ENCODE measurements at regions not wholly inside any gene's neighbourhood (a gene's known extent, or its start where the extent isn't known, plus 50 kb on each side); places are given as distances from the start of the nearest gene placed in this dataset.

DNA sequence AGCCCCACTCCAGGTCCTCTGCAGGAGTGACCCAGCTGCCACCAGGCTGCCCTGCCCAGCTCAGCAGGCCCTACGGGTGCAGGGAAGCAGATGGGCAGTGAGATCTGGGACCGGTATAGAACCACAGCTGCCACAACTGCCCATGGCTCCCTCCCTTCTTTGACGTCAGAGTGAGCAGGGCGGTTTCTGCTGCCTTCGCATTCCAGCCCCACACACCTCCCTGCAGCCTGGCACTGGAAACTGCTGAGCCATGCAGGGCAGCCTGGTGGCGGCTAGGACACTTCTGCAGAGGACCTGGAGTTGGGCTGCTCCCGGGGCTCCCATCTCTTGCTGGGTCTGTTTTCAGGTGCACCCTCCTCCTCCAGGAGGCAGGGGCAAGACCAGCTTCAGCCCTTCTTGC is 101.6 kb upstream of the CD93 start:
- no peaks in the 10 kb centered on the region for H3K9me3 ChIP-seq (ENCODE audit: insufficient read depth, low read depth, low read length)
- H2AFZ ChIP-seq (ENCODE audit: low read depth, low read length): no peak overlapping the region
- H3K4me1 ChIP-seq (ENCODE audit: insufficient read depth, low read length): no peaks in the 10 kb centered on the region
- no peak for FAIRE-seq
- H3K4me3 ChIP-seq (ENCODE audit: insufficient read depth, low read depth, low read length): no peak overlapping the region
- Mint-ChIP-seq H3K4me1 (ENCODE audit: low read depth, unreplicated experiment) (no peaks in the 10 kb centered on the region), H3K27me3 (ENCODE audit: low read depth, unreplicated experiment) (peaks cover 5% of the 10 kb centered on the region), H3K36me3 (ENCODE audit: low read depth, unreplicated experiment) (peaks cover 1% of the 10 kb centered on the region), H3K4me3 (ENCODE audit: unreplicated experiment) (no peak overlapping the region), H3K27ac (ENCODE audit: unreplicated experiment) (no peak overlapping the region), H3K9me3 (ENCODE audit: unreplicated experiment) (peaks cover 9% of the 10 kb centered on the region)
- no peaks in the 10 kb centered on the region for H3K36me3 ChIP-seq (ENCODE audit: insufficient read depth, low read length)
- H4K20me1 ChIP-seq (ENCODE audit: insufficient read depth, low read length): no peaks in the 10 kb centered on the region
- no peak overlapping the region for H3K4me2 ChIP-seq (ENCODE audit: low read length)
- TF ChIP-seq, protein P1, sequence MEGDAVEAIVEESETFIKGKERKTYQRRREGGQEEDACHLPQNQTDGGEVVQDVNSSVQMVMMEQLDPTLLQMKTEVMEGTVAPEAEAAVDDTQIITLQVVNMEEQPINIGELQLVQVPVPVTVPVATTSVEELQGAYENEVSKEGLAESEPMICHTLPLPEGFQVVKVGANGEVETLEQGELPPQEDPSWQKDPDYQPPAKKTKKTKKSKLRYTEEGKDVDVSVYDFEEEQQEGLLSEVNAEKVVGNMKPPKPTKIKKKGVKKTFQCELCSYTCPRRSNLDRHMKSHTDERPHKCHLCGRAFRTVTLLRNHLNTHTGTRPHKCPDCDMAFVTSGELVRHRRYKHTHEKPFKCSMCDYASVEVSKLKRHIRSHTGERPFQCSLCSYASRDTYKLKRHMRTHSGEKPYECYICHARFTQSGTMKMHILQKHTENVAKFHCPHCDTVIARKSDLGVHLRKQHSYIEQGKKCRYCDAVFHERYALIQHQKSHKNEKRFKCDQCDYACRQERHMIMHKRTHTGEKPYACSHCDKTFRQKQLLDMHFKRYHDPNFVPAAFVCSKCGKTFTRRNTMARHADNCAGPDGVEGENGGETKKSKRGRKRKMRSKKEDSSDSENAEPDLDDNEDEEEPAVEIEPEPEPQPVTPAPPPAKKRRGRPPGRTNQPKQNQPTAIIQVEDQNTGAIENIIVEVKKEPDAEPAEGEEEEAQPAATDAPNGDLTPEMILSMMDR (IDR thresholded peaks at IDR 0.05; ENCODE audit: insufficient read depth, low read depth, low read length): no peak
- DNase-seq (ENCODE audit: low read depth): no peak
- no peaks in the 10 kb centered on the region for H3K79me2 ChIP-seq (ENCODE audit: insufficient read depth, low read length)
- no peaks in the 10 kb centered on the region for H3K27me3 ChIP-seq (ENCODE audit: insufficient read depth, low read length)
- no peak overlapping the region for H3K27ac ChIP-seq (ENCODE audit: low read depth, low read length)
- H3K9ac ChIP-seq (ENCODE audit: low read length): no peak overlapping the region

DNA sequence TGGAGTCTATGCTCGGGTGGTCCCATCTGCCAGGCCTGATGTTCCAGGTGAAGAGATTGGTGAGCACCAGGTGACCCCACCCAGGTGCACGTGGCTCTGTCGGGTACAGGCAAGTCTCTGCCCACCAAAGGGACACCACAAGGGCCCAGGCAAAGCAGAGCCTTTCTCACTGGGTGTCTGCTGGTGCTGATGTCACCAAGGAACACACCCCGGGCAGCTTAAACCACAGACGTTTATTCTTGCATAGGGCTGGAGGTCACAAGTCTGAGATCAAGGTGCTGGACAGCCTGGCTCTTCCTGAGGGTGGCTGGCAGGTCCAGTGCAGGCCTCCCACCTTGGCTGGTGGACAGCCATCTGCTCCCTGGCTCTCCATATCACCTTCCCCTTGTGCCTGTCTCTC is 100.7 kb upstream of the CD93 start:
- Mint-ChIP-seq H3K4me3 (ENCODE audit: unreplicated experiment) (no peak overlapping the region), H3K36me3 (ENCODE audit: low read depth, unreplicated experiment) (peaks cover 1% of the 10 kb centered on the region), H3K4me1 (ENCODE audit: low read depth, unreplicated experiment) (no peaks in the 10 kb centered on the region), H3K27ac (ENCODE audit: unreplicated experiment) (no peak overlapping the region), H3K9me3 (ENCODE audit: unreplicated experiment) (peaks cover 9% of the 10 kb centered on the region), H3K27me3 (ENCODE audit: low read depth, unreplicated experiment) (peaks cover 5% of the 10 kb centered on the region)
- H3K27ac ChIP-seq (ENCODE audit: low read depth, low read length): no peak overlapping the region
- DNase-seq (ENCODE audit: low read depth) (no peak), FAIRE-seq (no peak)
- no peak overlapping the region for H3K9ac ChIP-seq (ENCODE audit: low read length)
- no peak overlapping the region for H3K4me2 ChIP-seq (ENCODE audit: low read length)
- TF ChIP-seq, protein P1 (IDR thresholded peaks at IDR 0.05; ENCODE audit: insufficient read depth, low read depth, low read length): no peak
- no peak for TF ChIP-seq EZH2 (IDR thresholded peaks at IDR 0.05; ENCODE audit: insufficient read depth, low read length)
- no peaks in the 10 kb centered on the region for H3K9me3 ChIP-seq (ENCODE audit: insufficient read depth, low read depth, low read length)
- no peaks in the 10 kb centered on the region for H3K27me3 ChIP-seq (ENCODE audit: insufficient read depth, low read length)
- no peak overlapping the region for H3K4me3 ChIP-seq (ENCODE audit: insufficient read depth, low read depth, low read length)
- H3K4me1 ChIP-seq (ENCODE audit: insufficient read depth, low read length): no peaks in the 10 kb centered on the region
- H3K36me3 ChIP-seq (ENCODE audit: insufficient read depth, low read length): no peaks in the 10 kb centered on the region
- no peaks in the 10 kb centered on the region for H4K20me1 ChIP-seq (ENCODE audit: insufficient read depth, low read length)
- no peak overlapping the region for H2AFZ ChIP-seq (ENCODE audit: low read depth, low read length)
- no peaks in the 10 kb centered on the region for H3K79me2 ChIP-seq (ENCODE audit: insufficient read depth, low read length)

DNA sequence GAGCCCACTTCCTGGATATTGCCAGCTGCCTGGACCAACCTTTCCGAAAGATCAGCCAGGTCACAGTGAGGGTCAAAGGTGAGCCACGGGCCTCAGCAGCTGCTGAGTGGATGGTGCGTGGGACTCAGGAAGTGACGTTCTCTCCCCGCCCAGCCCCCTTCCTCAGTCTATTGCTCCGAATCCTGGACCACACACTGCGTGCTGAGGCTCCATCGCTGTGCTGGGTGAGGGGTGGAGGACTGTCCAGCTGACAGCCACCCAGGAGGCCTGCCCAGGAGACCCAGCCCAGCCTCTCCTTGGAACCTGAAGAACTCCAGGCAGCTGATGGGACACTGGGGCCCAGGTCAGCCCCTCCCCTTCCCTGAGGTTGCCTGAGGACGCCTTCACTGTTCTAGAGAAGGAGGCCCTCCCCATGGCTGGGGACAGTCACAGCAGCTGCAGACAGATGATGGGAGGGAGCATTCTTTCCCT is 94.4 kb upstream of the CD93 start:
- TF ChIP-seq, protein P1 (IDR thresholded peaks at IDR 0.05; ENCODE audit: insufficient read depth, low read depth, low read length): no peak
- no peak for TF ChIP-seq EZH2 (IDR thresholded peaks at IDR 0.05; ENCODE audit: insufficient read depth, low read length)
- DNase-seq (ENCODE audit: low read depth): no peak
- Histone ChIP-seq H3K9me3 (ENCODE audit: insufficient read depth, low read depth, low read length) (no peaks in the 10 kb centered on the region), H2AFZ (ENCODE audit: low read depth, low read length) (no peak overlapping the region), H3K27me3 (ENCODE audit: insufficient read depth, low read length) (no peaks in the 10 kb centered on the region), H3K9ac (ENCODE audit: low read length) (no peak overlapping the region), H3K27ac (ENCODE audit: low read depth, low read length) (no peak overlapping the region), H3K4me1 (ENCODE audit: insufficient read depth, low read length) (no peaks in the 10 kb centered on the region), H4K20me1 (ENCODE audit: insufficient read depth, low read length) (no peaks in the 10 kb centered on the region), H3K4me3 (ENCODE audit: insufficient read depth, low read depth, low read length) (no peak overlapping the region), H3K36me3 (ENCODE audit: insufficient read depth, low read length) (no peaks in the 10 kb centered on the region), H3K4me2 (ENCODE audit: low read length) (no peak overlapping the region), H3K79me2 (ENCODE audit: insufficient read depth, low read length) (no peaks in the 10 kb centered on the region)
- FAIRE-seq: no peak
- H3K4me3 Mint-ChIP-seq (ENCODE audit: unreplicated experiment): no peak overlapping the region
- no peaks in the 10 kb centered on the region for H3K36me3 Mint-ChIP-seq (ENCODE audit: low read depth, unreplicated experiment)
- peaks cover 5% of the 10 kb centered on the region for H3K27me3 Mint-ChIP-seq (ENCODE audit: low read depth, unreplicated experiment)
- peaks cover 11% of the 10 kb centered on the region for H3K4me1 Mint-ChIP-seq (ENCODE audit: low read depth, unreplicated experiment)
- H3K9me3 Mint-ChIP-seq (ENCODE audit: unreplicated experiment): peaks cover 9% of the 10 kb centered on the region
- H3K27ac Mint-ChIP-seq (ENCODE audit: unreplicated experiment): no peak overlapping the region
